Neural cell (in vitro differentiated cells): ENCODE measurements at regions not wholly inside any gene's neighbourhood (a gene's known extent, or its start where the extent isn't known, plus 50 kb on each side); places are given as distances from the start of the nearest gene placed in this dataset.

ENCODE experiments used
- EP300 ChIP-seq: fragments of 450-650 bp; conservative IDR thresholded peaks from 2 replicates; pipeline ENCODE4 v1.6.1; 2014; ENCODE audit warnings: antibody characterized with exemption, mild to moderate bottlenecking, moderate library complexity; ENCODE audit not compliant: poor library complexity, severe bottlenecking
- EZH2 ChIP-seq: fragments of 200-600, 300-800 bp; shearing (Covaris generic), sonication (generic); IDR thresholded peaks from 2 replicates; pipeline ENCODE4 v1.6.1; 2014; ENCODE audit warnings: antibody characterized with exemption, low read length, borderline replicate concordance, mild to moderate bottlenecking; ENCODE audit not compliant: insufficient read depth, poor library complexity, severe bottlenecking
- POLR2AphosphoS5 ChIP-seq: IDR thresholded peaks from 2 replicates; pipeline ENCODE4 v1.6.1; 2012
- REST ChIP-seq: IDR thresholded peaks from 2 replicates; pipeline ENCODE4 v1.6.1; 2012; ENCODE audit warnings: borderline replicate concordance
- TF ChIP-seq, protein P1 (sequence below): fragments of 450-650 bp; IDR thresholded peaks from 2 replicates; pipeline ENCODE4 v1.5.1; 2014; ENCODE audit warnings: antibody characterized with exemption, mild to moderate bottlenecking, moderate library complexity; ENCODE audit not compliant: poor library complexity, severe bottlenecking

DNA sequence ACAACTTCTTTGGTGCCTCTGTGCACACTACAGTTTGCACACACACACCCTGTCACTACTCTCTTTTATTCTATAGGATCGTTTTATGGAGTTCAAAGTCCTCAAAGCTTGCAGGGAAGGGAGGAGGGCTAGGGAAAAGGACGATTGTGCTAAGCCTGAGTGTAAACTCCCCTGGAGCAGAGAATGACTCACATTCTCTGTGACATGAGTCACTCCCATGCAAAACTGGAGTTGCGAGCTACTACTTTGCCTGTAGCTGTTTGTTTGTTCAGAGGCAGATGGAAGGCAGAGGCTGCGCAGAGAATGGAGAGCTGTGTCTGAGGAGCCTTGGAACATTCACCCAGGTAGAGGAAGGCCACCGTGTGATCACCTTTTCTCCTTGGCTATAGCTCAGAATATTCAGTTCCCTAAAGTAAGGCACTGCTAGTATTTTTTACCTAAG, 80.5 kb upstream of the MBNL2 start:
- TF ChIP-seq, protein P1, sequence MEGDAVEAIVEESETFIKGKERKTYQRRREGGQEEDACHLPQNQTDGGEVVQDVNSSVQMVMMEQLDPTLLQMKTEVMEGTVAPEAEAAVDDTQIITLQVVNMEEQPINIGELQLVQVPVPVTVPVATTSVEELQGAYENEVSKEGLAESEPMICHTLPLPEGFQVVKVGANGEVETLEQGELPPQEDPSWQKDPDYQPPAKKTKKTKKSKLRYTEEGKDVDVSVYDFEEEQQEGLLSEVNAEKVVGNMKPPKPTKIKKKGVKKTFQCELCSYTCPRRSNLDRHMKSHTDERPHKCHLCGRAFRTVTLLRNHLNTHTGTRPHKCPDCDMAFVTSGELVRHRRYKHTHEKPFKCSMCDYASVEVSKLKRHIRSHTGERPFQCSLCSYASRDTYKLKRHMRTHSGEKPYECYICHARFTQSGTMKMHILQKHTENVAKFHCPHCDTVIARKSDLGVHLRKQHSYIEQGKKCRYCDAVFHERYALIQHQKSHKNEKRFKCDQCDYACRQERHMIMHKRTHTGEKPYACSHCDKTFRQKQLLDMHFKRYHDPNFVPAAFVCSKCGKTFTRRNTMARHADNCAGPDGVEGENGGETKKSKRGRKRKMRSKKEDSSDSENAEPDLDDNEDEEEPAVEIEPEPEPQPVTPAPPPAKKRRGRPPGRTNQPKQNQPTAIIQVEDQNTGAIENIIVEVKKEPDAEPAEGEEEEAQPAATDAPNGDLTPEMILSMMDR = no peak
- no peak for TF ChIP-seq POLR2AphosphoS5
- no peak for TF ChIP-seq REST
- no peak for TF ChIP-seq EZH2
- TF ChIP-seq EP300 = no peak
